GM12891 (cell line): ENCODE measurements at regions not wholly inside any gene's neighbourhood (a gene's known extent, or its start where the extent isn't known, plus 50 kb on each side); places are given as distances from the start of the nearest gene placed in this dataset.

ENCODE experiments used
- POLR2A ChIP-seq: IDR thresholded peaks from 2 replicates; pipeline ENCODE4 v1.6.1; 2011; ENCODE audit warnings: low read depth, low read length, control low read depth
- POLR2AphosphoS5 ChIP-seq: IDR thresholded peaks from 2 replicates; pipeline ENCODE4 v1.6.1; 2011; ENCODE audit warnings: low read depth, low read length, control low read depth
- SPI1 ChIP-seq: IDR thresholded peaks from 2 replicates; pipeline ENCODE4 v1.6.1; 2011; ENCODE audit warnings: low read depth, low read length, control low read depth
- TAF1 ChIP-seq: IDR thresholded peaks from 2 replicates; pipeline ENCODE4 v1.6.1; 2011; ENCODE audit warnings: low read depth, low read length, control low read depth

- TF ChIP-seq POLR2A (no peak), TAF1 (no peak), SPI1 (no peak), POLR2AphosphoS5 (no peak)
Measured at GRCh38 chr18:75115514-75115913, 93.4 kb downstream of the PTGR3 start.
